WI38 (cell line): ENCODE measurements at regions not wholly inside any gene's neighbourhood (a gene's known extent, or its start where the extent isn't known, plus 50 kb on each side); places are given as distances from the start of the nearest gene placed in this dataset.

Experiments
- H3K4me3 ChIP-seq: 2 replicates; pipeline ENCODE4 v1.5.1; 2011; ENCODE audit warnings: low read depth, mild to moderate bottlenecking, control low read depth, low read length
- CTCF ChIP-seq: IDR thresholded peaks from 2 replicates; pipeline ENCODE4 v1.5.1; 2012; ENCODE audit warnings: low read depth, mild to moderate bottlenecking, control low read depth, low read length

DNA sequence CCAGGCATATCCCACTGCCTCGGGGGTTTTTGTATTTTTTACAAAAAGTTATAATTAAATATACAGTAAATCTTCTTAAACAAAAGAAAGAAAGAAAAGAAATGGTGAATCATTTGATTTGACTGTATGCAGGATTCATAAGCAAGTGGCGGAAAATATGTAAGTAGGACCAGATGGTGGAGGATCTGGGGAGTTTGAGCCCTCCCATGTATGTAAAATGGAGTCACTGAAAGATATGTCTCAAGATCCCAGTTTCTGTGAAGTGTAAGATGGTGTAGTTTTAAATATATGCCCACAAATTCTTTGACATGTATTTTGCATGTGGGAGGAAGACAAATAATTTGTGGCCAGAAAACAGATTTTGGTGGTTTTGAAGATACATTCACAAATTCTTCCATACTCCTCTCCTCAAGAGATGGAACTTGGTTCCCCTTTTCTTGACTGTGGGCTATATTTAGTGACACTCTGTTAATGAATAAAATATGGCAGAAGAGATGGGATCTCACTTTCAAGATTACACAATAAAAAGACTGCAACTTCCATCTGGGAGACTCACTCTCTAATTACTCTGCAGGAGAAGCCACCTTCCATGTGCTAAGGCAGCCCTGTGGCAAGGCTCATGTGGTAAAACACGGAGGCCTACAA is 133.6 kb upstream of the S100G start:
- TF ChIP-seq CTCF: no peak
- no peak overlapping the region for H3K4me3 ChIP-seq

GRCh38 chrX:16517039-16517605 is 132.8 kb upstream of the S100G start:
- no peak for TF ChIP-seq CTCF

GRCh38 chrX:16518131-16518530 is 131.8 kb upstream of the S100G start:
- TF ChIP-seq CTCF: no peak
- H3K4me3 ChIP-seq: no peak overlapping the region

More at GRCh38 chrX:16517039-16517605, 132.8 kb upstream of the S100G start:
- no peak overlapping the region for H3K4me3 ChIP-seq

DNA sequence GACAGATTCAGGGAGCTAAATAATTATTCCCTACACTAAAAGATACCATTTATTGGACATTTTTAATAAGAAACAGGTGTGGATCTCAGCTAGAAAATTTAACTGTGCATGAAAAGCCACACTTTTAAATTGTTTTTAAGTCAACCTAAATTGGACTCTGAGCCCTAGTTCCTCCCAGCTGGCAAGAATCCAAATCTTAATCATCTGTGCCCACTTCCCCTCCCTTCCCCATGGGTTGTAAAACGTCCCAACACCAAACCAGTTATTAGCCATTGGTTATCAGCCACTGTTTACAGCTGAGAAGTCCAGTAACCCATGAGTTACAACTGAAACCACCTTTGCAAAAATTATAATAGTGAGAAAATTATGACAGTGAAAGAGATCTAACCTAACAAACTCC is 125.6 kb upstream of the S100G start:
- no peak for TF ChIP-seq CTCF

GRCh38 chrX:16526003-16526402 is 124.0 kb upstream of the S100G start:
- no peak for TF ChIP-seq CTCF
- no peak overlapping the region for H3K4me3 ChIP-seq

More for the DNA sequence above, 125.6 kb upstream of the S100G start:
- no peak overlapping the region for H3K4me3 ChIP-seq

DNA sequence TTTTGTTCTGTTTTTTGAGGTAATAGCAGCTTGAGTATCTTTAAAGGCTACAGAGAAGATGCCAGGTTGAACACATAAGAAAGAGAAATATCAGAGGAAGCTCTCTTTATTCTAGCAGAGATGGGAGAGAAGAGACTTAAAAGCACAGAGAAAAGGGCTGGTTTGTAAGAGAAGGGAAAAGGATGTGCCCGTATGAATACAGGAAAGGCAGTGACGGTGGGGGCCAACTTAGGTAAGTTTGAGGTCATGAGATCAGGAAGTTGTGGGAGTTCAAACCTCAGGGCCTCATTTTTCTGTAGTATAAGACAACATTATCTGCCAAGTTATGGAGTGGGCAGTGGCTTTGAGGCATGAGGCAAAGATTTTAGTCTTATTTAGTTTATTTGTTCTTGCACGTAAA is 121.3 kb upstream of the S100G start:
- TF ChIP-seq CTCF: no peak
- no peak overlapping the region for H3K4me3 ChIP-seq
